ENCODE measurements at regions not wholly inside any gene's neighbourhood (a gene's known extent, or its start where the extent isn't known, plus 50 kb on each side); places are given as distances from the start of the nearest gene placed in this dataset.

DNA sequence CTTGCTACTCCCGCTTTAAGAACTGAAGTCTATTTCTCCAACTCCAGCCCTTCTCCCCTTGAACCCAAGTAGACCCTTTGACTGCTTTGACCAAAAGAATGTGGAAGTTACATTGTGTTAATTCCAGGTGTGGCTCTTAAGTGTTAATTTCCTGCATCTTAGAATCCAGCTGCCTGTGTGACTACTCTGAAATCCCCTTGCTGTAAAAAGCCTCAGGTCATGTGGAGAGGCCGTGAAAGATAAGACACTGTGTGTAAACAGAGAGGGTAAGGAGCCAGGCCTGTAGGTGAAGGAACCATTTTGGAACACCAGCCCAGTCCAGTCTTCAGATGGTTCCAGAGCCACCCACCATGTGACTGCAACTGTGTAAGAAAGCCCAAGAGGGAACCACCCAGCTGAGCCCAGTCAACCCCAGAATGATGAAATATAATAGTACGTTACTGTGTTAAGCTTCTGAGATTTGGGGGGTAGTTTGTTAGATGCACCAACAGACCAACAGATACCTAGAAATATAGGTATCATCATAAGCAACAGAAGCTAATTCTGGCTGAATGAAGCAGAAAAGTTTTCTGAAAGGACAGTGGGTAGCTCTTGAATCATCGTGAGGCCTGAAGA is 59.4 kb upstream of the CCDC112 start:
- H3K4me3 Mint-ChIP-seq, result no peak overlapping the region
- H3K36me3 Mint-ChIP-seq (ENCODE audit: low read depth), result no peaks in the 10 kb centered on the region
- ATAC-seq (replicated peaks), result no peak

DNA sequence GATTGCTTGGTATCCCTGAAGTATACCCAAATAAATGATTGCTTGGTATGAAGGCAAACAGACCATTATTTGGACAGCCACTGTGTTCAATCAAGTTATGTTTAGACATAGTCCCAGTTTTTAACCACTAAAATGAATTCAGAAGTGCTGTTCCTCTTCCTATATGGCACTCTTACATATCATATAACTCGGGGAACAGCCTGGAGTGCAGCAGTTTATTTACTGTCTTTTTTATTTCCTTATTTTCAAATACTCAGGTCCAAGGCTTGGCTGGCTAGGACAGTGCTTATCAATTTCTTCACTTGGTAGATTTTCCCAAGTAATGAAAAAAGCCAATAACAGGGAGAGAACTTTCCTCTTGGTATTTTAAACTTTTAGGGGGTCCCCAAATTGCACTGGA is 58.6 kb upstream of the CCDC112 start:
- ATAC-seq (replicated peaks), result no peak
- Mint-ChIP-seq H3K27me3 (peaks cover 26% of the 10 kb centered on the region), H3K9me3 (no peaks in the 10 kb centered on the region), H3K36me3 (ENCODE audit: low read depth) (no peaks in the 10 kb centered on the region), H3K4me3 (no peak overlapping the region), H3K4me1 (no peaks in the 10 kb centered on the region), H3K27ac (no peak overlapping the region)

More for the DNA sequence above, 59.4 kb upstream of the CCDC112 start:
- no peak overlapping the region for H3K27ac Mint-ChIP-seq
- H3K4me1 Mint-ChIP-seq, result no peaks in the 10 kb centered on the region
- H3K27me3 Mint-ChIP-seq, result peaks cover 20% of the 10 kb centered on the region
- H3K9me3 Mint-ChIP-seq, result no peaks in the 10 kb centered on the region

DNA sequence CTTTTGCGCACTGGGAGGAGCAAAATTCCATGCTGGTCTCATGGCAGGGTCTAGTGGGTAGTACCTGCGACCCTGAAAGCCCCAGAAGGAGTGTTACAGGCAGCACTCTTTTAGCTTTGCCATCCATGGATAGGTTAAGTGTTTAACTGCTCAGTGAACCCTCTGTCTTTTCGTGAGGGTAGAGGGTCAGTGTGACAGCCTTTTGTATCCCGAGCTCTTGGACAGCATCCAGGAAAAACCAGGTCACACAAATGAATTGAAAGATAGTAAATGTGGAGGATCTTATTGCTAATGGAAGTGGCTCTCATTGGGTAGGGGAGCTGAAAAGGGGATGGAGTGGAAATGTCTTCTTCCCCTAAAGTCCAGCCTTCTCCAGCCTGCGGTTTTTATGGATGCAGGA is 57.8 kb upstream of the CCDC112 start:
- Mint-ChIP-seq H3K27me3 (peaks cover 28% of the 10 kb centered on the region), H3K4me3 (no peak overlapping the region), H3K4me1 (no peaks in the 10 kb centered on the region), H3K36me3 (ENCODE audit: low read depth) (no peaks in the 10 kb centered on the region), H3K9me3 (no peaks in the 10 kb centered on the region), H3K27ac (no peak overlapping the region)
- ATAC-seq (replicated peaks), result no peak

DNA sequence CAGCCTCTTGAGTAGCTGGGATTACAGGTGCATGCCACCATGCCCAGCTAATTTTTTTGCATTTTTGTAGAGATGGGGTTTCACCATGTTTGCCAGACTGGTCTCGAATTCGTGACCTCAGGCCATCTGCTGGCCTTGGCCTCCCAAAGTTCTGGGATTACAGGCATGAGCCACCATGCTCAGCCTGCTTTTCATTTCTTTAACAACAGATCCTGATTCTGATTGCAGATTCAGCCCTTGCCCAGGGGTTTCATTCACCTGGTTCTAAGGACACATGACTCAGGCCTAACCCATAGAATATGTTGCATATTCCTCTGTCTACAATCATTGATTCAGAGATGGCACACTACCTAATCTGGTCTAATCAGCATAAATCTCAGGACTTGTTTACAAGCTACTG is 56.1 kb upstream of the CCDC112 start:
- H3K9me3 Mint-ChIP-seq, result no peaks in the 10 kb centered on the region
- H3K27ac Mint-ChIP-seq, result no peak overlapping the region
- peaks cover 26% of the 10 kb centered on the region for H3K27me3 Mint-ChIP-seq
- H3K4me3 Mint-ChIP-seq, result no peak overlapping the region
- H3K4me1 Mint-ChIP-seq, result no peaks in the 10 kb centered on the region
- ATAC-seq (replicated peaks), result no peak
- H3K36me3 Mint-ChIP-seq (ENCODE audit: low read depth), result no peaks in the 10 kb centered on the region

DNA sequence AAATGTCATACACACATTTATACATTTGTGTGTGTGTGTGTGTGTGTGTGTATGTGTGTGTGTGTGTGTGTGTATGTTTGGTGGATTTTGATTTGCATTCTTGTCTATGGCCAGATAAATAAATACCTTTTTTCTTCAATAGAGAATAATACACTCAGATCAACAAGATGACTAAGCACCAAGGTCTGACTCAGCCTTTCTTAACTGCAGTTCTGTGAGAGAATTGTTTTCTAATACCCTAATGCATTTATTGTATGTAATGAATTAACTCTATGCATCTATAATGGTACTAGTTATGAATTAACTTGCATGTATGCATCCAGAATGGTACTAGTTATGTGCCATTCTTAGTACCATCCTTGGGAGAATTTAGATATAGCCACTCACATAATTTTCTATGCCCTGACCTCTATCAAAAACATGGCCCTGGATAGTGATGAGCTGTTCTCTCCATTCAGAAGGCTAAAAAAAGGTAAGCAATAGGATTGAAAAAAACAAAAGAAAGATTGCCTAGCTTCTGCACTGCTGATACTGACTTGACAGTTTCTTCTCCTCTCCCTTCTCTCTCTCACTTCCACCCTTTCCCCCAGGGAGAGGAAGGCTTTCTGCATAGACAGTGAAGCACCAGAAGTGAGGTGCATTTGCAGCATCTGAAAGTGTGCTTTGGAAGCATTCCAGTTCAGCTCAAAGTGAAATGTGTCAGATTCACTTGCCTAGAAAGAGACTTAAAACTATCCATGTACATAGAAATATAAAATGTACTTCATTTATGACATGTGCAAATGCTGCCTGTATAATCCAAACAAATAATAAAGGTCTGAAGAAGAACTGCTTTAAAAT is 55.1 kb upstream of the CCDC112 start:
- Mint-ChIP-seq H3K9me3 (no peaks in the 10 kb centered on the region), H3K4me3 (no peak overlapping the region), H3K36me3 (ENCODE audit: low read depth) (no peaks in the 10 kb centered on the region), H3K27ac (no peak overlapping the region), H3K27me3 (peaks cover 28% of the 10 kb centered on the region), H3K4me1 (no peaks in the 10 kb centered on the region)
- no peak for ATAC-seq (replicated peaks)

DNA sequence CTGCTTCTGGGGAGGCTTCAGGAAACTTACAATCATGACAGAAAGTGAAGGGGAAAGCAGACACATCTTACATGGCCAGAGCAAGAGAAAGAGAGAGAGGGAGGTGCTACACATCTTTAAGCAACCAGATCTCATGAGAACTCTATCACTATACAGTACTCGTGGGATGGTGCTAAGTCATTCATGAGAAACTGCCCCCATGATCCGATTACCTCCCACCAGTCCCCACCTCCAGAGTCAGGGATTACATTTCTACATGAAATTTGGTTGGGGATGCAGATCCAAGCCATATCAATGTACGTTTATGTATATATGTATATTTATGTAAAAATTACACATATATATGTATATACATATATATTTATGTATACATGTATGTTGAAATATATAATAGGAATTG is 54.4 kb upstream of the CCDC112 start:
- H3K4me3 Mint-ChIP-seq, result no peak overlapping the region
- H3K27ac Mint-ChIP-seq, result no peak overlapping the region
- H3K4me1 Mint-ChIP-seq, result no peaks in the 10 kb centered on the region
- peaks cover 31% of the 10 kb centered on the region for H3K27me3 Mint-ChIP-seq
- no peak for ATAC-seq (replicated peaks)
- H3K9me3 Mint-ChIP-seq, result no peaks in the 10 kb centered on the region
- no peaks in the 10 kb centered on the region for H3K36me3 Mint-ChIP-seq (ENCODE audit: low read depth)

DNA sequence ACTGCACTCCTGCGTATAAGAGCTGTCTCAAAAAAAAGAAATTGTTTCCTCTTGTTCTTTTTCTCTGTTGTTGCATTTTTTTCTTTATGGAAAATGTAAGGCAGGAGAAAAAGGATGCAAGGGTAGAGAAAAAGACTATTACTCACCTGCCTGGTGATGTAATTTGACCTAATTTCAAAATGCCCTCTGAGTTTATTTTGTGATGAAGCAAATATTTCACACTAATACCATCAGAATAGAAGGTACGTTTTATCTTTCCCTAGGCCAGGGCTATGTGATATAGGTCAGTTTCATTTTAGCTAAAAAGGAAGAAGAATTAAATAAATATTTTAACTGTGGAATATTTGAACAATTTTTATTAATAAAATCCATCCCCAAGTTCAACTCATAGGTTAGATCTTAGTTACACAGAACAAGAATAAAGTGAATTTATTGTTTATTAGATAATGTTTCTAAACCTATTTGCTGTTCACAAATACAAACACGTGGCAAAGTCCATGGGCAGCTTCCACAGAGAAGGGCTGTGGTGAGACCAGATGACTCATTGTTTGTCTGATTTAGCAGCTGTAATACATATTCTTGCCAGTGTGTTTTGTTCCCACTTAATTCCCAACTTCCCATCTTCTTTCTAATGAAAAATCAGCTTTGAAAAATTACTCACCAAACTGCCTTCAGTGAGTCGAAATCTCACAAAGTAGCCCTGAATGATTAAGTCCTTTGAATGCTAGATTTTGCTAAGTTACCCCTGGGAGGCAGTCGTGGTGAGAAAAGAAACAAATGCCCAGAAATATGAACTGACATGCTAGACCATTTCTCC is 52.8 kb upstream of the CCDC112 start:
- H3K4me3 Mint-ChIP-seq, result no peak overlapping the region
- H3K36me3 Mint-ChIP-seq (ENCODE audit: low read depth), result no peaks in the 10 kb centered on the region
- peaks cover 28% of the 10 kb centered on the region for H3K27me3 Mint-ChIP-seq
- H3K4me1 Mint-ChIP-seq, result no peaks in the 10 kb centered on the region
- ATAC-seq (replicated peaks), result no peak
- no peak overlapping the region for H3K27ac Mint-ChIP-seq
- H3K9me3 Mint-ChIP-seq, result no peaks in the 10 kb centered on the region

DNA sequence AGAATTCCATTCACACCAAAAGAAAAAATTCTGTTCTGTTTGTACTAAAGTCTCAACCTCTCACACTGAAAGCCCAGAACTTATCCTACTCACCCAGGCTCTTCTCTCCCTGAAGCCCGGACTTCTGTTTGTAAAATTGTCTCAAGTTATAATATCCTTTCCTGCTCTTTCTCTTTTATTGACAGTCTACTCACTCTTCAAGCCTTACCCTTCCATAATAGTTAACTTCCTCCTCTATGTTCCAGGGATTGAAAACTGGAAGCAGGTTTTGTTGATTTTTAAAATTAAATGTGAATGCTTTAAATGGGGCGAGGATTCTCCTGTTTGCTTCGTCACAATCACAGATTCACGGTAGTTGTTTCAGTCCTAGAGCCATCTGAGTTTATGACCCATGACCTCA is 51.7 kb upstream of the CCDC112 start:
- Mint-ChIP-seq H3K4me3 (no peak overlapping the region), H3K9me3 (no peaks in the 10 kb centered on the region), H3K4me1 (no peaks in the 10 kb centered on the region), H3K27me3 (peaks cover 27% of the 10 kb centered on the region), H3K27ac (no peak overlapping the region), H3K36me3 (ENCODE audit: low read depth) (no peaks in the 10 kb centered on the region)
- ATAC-seq (replicated peaks), result no peak

Measured in activated T-helper 17 cell treated with anti-CD3 and anti-CD28 coated beads, Interleukin-2, amount 50 U/mL, for 72 hours (primary cell).